ENCODE measurements at regions not wholly inside any gene's neighbourhood (a gene's known extent, or its start where the extent isn't known, plus 50 kb on each side); places are given as distances from the start of the nearest gene placed in this dataset.

- no peak for DNase-seq
- ATAC-seq = no peak
- intact Hi-C loops (cut with micrococcal nuclease) = no loop called here
These were observed 49.8 kb upstream of the TNP1 start for GRCh38 chr2:216909541-216910210.

All from left ventricle myocardium superior (tissue), 1 donor.